ENCODE measurements at regions not wholly inside any gene's neighbourhood (a gene's known extent, or its start where the extent isn't known, plus 50 kb on each side); places are given as distances from the start of the nearest gene placed in this dataset.

- Mint-ChIP-seq H3K4me1 (ENCODE audit: low read depth) (no peaks in the 10 kb centered on the region), H3K9me3 (no peaks in the 10 kb centered on the region)
- ATAC-seq (replicated peaks in 1 of 2), result no peak
These were observed 130.3 kb upstream of the NRIP1 start for GRCh38 chr21:15195104-15195503.

GRCh38 chr21:15195768-15196167, 131.0 kb upstream of the NRIP1 start:
- no peak overlapping the region for H3K4me3 Mint-ChIP-seq

More at GRCh38 chr21:15195104-15195503, 130.3 kb upstream of the NRIP1 start:
- no peaks in the 10 kb centered on the region for H3K27me3 Mint-ChIP-seq (ENCODE audit: low read depth)
- no peak overlapping the region for H3K4me3 Mint-ChIP-seq
- no peaks in the 10 kb centered on the region for H3K36me3 Mint-ChIP-seq (ENCODE audit: insufficient read depth in 2 of 2)
- no peak for DNase-seq
- no peak overlapping the region for H3K27ac Mint-ChIP-seq

DNA sequence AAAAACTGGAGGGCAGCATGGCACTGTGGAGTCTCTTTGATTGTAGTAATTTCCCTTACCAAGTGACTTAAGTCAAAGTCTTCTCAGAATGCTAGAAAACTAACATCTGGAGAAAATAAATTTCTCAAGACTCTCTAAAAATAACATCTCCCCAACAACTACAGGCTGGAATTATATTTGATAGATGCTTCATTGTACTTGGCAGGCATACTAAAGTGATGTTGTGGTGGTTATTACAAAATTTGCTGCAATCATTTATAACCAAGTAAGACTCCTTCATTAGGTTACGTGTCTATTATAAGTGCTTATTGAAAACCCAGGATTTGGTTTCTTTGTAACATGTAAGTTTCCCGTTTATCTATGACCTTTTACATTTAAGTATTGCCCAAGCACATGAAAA, 132.9 kb upstream of the NRIP1 start:
- Mint-ChIP-seq H3K27me3 (ENCODE audit: low read depth) (no peaks in the 10 kb centered on the region), H3K27ac (no peak overlapping the region), H3K36me3 (ENCODE audit: insufficient read depth in 2 of 2) (no peaks in the 10 kb centered on the region), H3K9me3 (no peaks in the 10 kb centered on the region), H3K4me3 (no peak overlapping the region), H3K4me1 (ENCODE audit: low read depth) (no peaks in the 10 kb centered on the region)
- ATAC-seq (replicated peaks in 1 of 2) (no peak), DNase-seq (no peak)

More at GRCh38 chr21:15195768-15196167, 131.0 kb upstream of the NRIP1 start:
- ATAC-seq (replicated peaks in 1 of 2) (no peak), DNase-seq (no peak)
- Mint-ChIP-seq H3K9me3 (no peaks in the 10 kb centered on the region), H3K27me3 (ENCODE audit: low read depth) (no peaks in the 10 kb centered on the region), H3K4me1 (ENCODE audit: low read depth) (no peaks in the 10 kb centered on the region), H3K27ac (no peak overlapping the region), H3K36me3 (ENCODE audit: insufficient read depth in 2 of 2) (no peaks in the 10 kb centered on the region)

GRCh38 chr21:15199414-15200383, 134.9 kb upstream of the NRIP1 start:
- Mint-ChIP-seq H3K27ac (no peak overlapping the region), H3K4me1 (ENCODE audit: low read depth) (no peaks in the 10 kb centered on the region), H3K36me3 (ENCODE audit: insufficient read depth in 2 of 2) (no peaks in the 10 kb centered on the region), H3K9me3 (no peaks in the 10 kb centered on the region), H3K4me3 (no peak overlapping the region), H3K27me3 (ENCODE audit: low read depth) (no peaks in the 10 kb centered on the region)
- ATAC-seq (replicated peaks in 1 of 2), result no peak
- DNase-seq, result no peak

DNA sequence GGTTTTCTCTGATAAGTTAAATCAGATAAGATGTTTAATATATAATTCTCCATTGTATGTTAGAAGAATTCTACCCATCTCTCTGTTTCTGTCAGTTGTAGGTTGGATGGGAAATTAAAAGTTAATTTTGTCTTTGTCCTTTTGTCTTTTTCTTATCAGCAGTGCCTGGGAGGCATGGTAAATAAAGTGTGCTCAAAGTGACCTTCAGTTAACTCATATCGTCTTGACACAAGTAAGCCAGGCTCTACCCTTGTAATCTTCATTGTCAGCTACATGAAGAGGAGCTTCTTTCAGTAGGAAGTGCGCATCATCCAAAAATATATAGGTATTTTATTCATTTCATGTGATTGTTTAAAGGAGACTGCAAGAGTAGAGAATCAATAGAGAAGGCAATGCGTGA, 138.9 kb upstream of the NRIP1 start:
- Mint-ChIP-seq H3K4me1 (ENCODE audit: low read depth) (no peaks in the 10 kb centered on the region), H3K27ac (no peak overlapping the region), H3K9me3 (peaks cover 0 to 2% of the 10 kb centered on the region in 2 donors), H3K4me3 (no peak overlapping the region), H3K27me3 (ENCODE audit: low read depth) (peaks cover 4% of the 10 kb centered on the region), H3K36me3 (ENCODE audit: insufficient read depth in 2 of 2) (no peaks in the 10 kb centered on the region)
- ATAC-seq (replicated peaks in 1 of 2) (no peak), DNase-seq (no peak)

GRCh38 chr21:15204140-15204969, 139.6 kb upstream of the NRIP1 start:
- Mint-ChIP-seq H3K4me1 (ENCODE audit: low read depth) (no peaks in the 10 kb centered on the region), H3K4me3 (no peak overlapping the region), H3K27ac (no peak overlapping the region), H3K9me3 (peaks cover 0 to 2% of the 10 kb centered on the region in 2 donors), H3K36me3 (ENCODE audit: insufficient read depth in 2 of 2) (no peaks in the 10 kb centered on the region), H3K27me3 (ENCODE audit: low read depth) (peaks cover 4% of the 10 kb centered on the region)
- no peak for ATAC-seq (replicated peaks in 1 of 2)
- no peak for DNase-seq

DNA sequence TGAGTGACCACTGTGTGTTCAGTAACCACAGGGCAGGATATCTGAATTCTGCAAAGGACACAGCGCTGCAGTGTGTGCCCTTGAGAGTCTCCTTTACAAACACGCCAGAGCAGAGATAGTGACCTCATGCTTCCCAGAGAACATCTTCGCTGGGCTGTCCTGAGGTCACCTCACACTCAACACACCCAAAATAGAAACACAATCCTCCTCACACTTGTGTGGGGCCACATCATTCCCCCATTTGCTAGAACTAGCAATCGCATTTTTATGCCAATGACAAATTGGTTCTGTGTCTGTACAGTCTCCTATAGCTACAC, 140.1 kb upstream of the NRIP1 start:
- H3K4me3 Mint-ChIP-seq, result no peak overlapping the region
- H3K27ac Mint-ChIP-seq, result no peak overlapping the region
- H3K36me3 Mint-ChIP-seq (ENCODE audit: insufficient read depth in 2 of 2), result no peaks in the 10 kb centered on the region
- ATAC-seq (replicated peaks in 1 of 2) (no peak), DNase-seq (no peak)
- H3K9me3 Mint-ChIP-seq, result peaks cover 0 to 2% of the 10 kb centered on the region in 2 donors
- no peaks in the 10 kb centered on the region for H3K4me1 Mint-ChIP-seq (ENCODE audit: low read depth)
- H3K27me3 Mint-ChIP-seq (ENCODE audit: low read depth), result peaks cover 4% of the 10 kb centered on the region

DNA sequence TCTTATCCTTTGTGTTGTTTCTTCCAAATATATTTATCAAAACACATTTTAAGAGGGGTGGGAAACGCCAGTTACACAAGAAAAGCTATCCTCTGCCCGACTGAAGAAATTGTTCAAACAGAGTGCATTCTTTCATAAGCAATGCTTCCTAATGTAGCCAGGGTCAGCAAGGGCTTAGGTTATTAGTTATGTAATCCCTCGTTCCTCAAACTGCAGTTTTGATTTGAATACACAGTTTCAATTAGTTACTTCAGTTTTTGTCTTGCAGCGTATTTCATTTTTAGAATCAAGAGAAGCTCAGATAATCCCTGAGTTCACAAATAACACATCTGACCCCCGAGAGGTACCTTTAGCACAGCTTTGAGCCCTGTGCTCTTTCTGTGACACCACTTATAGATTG, 141.7 kb upstream of the NRIP1 start:
- no peak overlapping the region for H3K27ac Mint-ChIP-seq
- H3K4me3 Mint-ChIP-seq, result no peak overlapping the region
- ATAC-seq (replicated peaks in 1 of 2), result no peak
- H3K36me3 Mint-ChIP-seq (ENCODE audit: insufficient read depth in 2 of 2), result no peaks in the 10 kb centered on the region
- DNase-seq, result no peak
- H3K27me3 Mint-ChIP-seq (ENCODE audit: low read depth), result peaks cover 4% of the 10 kb centered on the region
- peaks cover 0 to 2% of the 10 kb centered on the region in 2 donors for H3K9me3 Mint-ChIP-seq
- no peaks in the 10 kb centered on the region for H3K4me1 Mint-ChIP-seq (ENCODE audit: low read depth)

- no peak for ATAC-seq (replicated peaks in 1 of 2)
- peaks cover 4% of the 10 kb centered on the region for H3K27me3 Mint-ChIP-seq (ENCODE audit: low read depth)
- H3K36me3 Mint-ChIP-seq (ENCODE audit: insufficient read depth in 2 of 2), result no peaks in the 10 kb centered on the region
- no peak overlapping the region for H3K27ac Mint-ChIP-seq
- DNase-seq, result no peak
- H3K9me3 Mint-ChIP-seq, result peaks cover 0 to 2% of the 10 kb centered on the region in 2 donors
- no peaks in the 10 kb centered on the region for H3K4me1 Mint-ChIP-seq (ENCODE audit: low read depth)
- H3K4me3 Mint-ChIP-seq, result no peak overlapping the region
These were observed 142.4 kb upstream of the NRIP1 start for GRCh38 chr21:15207231-15207630.

GRCh38 chr21:15207635-15208370, 143.0 kb upstream of the NRIP1 start:
- peaks cover 0 to 2% of the 10 kb centered on the region in 2 donors for H3K9me3 Mint-ChIP-seq
- H3K4me1 Mint-ChIP-seq (ENCODE audit: low read depth), result no peaks in the 10 kb centered on the region
- DNase-seq, result no peak
- no peak for ATAC-seq (replicated peaks in 1 of 2)
- H3K27me3 Mint-ChIP-seq (ENCODE audit: low read depth), result peaks cover 4% of the 10 kb centered on the region
- H3K36me3 Mint-ChIP-seq (ENCODE audit: insufficient read depth in 2 of 2), result no peaks in the 10 kb centered on the region
- no peak overlapping the region for H3K4me3 Mint-ChIP-seq
- no peak overlapping the region for H3K27ac Mint-ChIP-seq

DNA sequence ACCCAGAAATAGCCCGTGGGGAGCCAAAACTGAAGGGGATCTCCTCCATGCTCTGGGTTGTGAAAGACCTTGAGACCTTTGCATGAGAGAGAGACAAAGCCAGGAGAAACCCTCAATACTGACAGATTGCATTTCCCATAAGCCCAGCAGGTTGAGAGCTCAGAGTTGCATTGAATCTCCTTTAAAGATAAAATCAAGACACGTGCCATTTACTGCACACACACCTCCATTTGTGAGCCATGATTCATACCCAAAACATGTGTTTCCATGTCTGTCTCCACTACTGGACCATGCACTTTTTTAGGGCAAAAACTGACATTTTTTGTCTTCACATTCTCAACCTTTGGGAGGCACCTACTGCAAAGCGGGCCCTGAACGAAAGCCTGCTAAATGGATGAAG, 144.0 kb upstream of the NRIP1 start:
- H3K36me3 Mint-ChIP-seq (ENCODE audit: insufficient read depth in 2 of 2), result no peaks in the 10 kb centered on the region

GRCh38 chr21:15209224-15209623, 144.4 kb upstream of the NRIP1 start:
- no peak overlapping the region for H3K4me3 Mint-ChIP-seq
- no peaks in the 10 kb centered on the region for H3K4me1 Mint-ChIP-seq (ENCODE audit: low read depth)
- no peak overlapping the region for H3K27ac Mint-ChIP-seq

More for the DNA sequence above, 144.0 kb upstream of the NRIP1 start:
- Mint-ChIP-seq H3K4me1 (ENCODE audit: low read depth) (no peaks in the 10 kb centered on the region), H3K4me3 (no peak overlapping the region), H3K27me3 (ENCODE audit: low read depth) (peaks cover 4% of the 10 kb centered on the region), H3K27ac (no peak overlapping the region), H3K9me3 (peaks cover 0 to 2% of the 10 kb centered on the region in 2 donors)
- ATAC-seq (replicated peaks in 1 of 2), result no peak
- no peak for DNase-seq

GRCh38 chr21:15210235-15210678, 145.5 kb upstream of the NRIP1 start:
- H3K4me1 Mint-ChIP-seq (ENCODE audit: low read depth), result no peaks in the 10 kb centered on the region
- no peak overlapping the region for H3K4me3 Mint-ChIP-seq
- H3K27ac Mint-ChIP-seq, result no peak overlapping the region
- no peaks in the 10 kb centered on the region for H3K36me3 Mint-ChIP-seq (ENCODE audit: insufficient read depth in 2 of 2)
- peaks cover 0 to 2% of the 10 kb centered on the region in 2 donors for H3K9me3 Mint-ChIP-seq
- no peak for ATAC-seq (replicated peaks in 1 of 2)
- no peak for DNase-seq
- H3K27me3 Mint-ChIP-seq (ENCODE audit: low read depth), result peaks cover 4% of the 10 kb centered on the region

More at GRCh38 chr21:15209224-15209623, 144.4 kb upstream of the NRIP1 start:
- H3K36me3 Mint-ChIP-seq (ENCODE audit: insufficient read depth in 2 of 2), result no peaks in the 10 kb centered on the region
- DNase-seq (no peak), ATAC-seq (replicated peaks in 1 of 2) (no peak)
- H3K9me3 Mint-ChIP-seq, result peaks cover 0 to 2% of the 10 kb centered on the region in 2 donors
- H3K27me3 Mint-ChIP-seq (ENCODE audit: low read depth), result peaks cover 4% of the 10 kb centered on the region

Data from activated T-cell treated with anti-CD3 and anti-CD28 coated beads, Interleukin-2, amount 50 U/mL, for 72 hours (primary cell).